Panc1 (cell line): ENCODE measurements at regions not wholly inside any gene's neighbourhood (a gene's known extent, or its start where the extent isn't known, plus 50 kb on each side); places are given as distances from the start of the nearest gene placed in this dataset.

Experiments
- ATAC-seq: fragments of 200-7000 bp; cut with Tn5 transposase; 2 replicates; pipeline ENCODE4 v1.9.1; 2020; ENCODE audit warnings: mild to moderate bottlenecking, moderate library complexity
- BruUV-seq: library from RNA; stranded (reverse); fragments of 400-500 nt; replicated peaks from 2 replicates; lab custom pipeline; 2021; lab: Mats Ljungman, UMichigan
- CTCF ChIA-PET: fragments of 300-600 bp; sonication (Branson Sonifier 250); formaldehyde crosslinking; loops from one replicate; lab custom pipeline; 2022; ENCODE audit warnings: antibody characterized with exemption; lab: Charles Lee
- POLR2A ChIA-PET: fragments of 300-600 bp; sonication (Branson Sonifier 250); formaldehyde crosslinking; loops from one replicate; lab custom pipeline; 2022; ENCODE audit warnings: antibody characterized with exemption; lab: Charles Lee
- DNase-seq: peaks from one replicate; pipeline ENCODE4 v3.0.0-alpha.2; 2010; ENCODE audit warnings: low read depth, low spot score
- H3K27ac ChIP-seq: 2 replicates; pipeline ENCODE4 v1.5.1; 2011; ENCODE audit warnings: mild to moderate bottlenecking, low read length, inconsistent platforms
- H3K27me3 ChIP-seq: fragments of 200-500 bp; sonication (Bioruptor generic); 2 replicates; pipeline ENCODE4 v1.6.0; 2014; ENCODE audit warnings: low read length, inconsistent platforms; ENCODE audit not compliant: control insufficient read depth, insufficient read depth
- H3K36me3 ChIP-seq: fragments of 200-500 bp; sonication (Bioruptor generic); 2 replicates; pipeline ENCODE4 v1.5.1; 2014; ENCODE audit warnings: inconsistent platforms, mild to moderate bottlenecking, low read length, moderate library complexity; ENCODE audit not compliant: control insufficient read depth, insufficient read depth
- H3K4me1 ChIP-seq: 2 replicates; pipeline ENCODE4 v1.5.1; 2011; ENCODE audit warnings: inconsistent platforms, mild to moderate bottlenecking, low read length, moderate library complexity; ENCODE audit not compliant: control insufficient read depth, insufficient read depth
- H3K4me3 ChIP-seq, 2 experiments: 2 replicates each; pipeline ENCODE4 v1.5.1; 2011 to 2012; ENCODE audit warnings: low read depth in 2 of 2, low read length in 2 of 2, mild to moderate bottlenecking in 2 of 2, inconsistent platforms in 1 of 2, moderate library complexity in 1 of 2
- H3K9me3 ChIP-seq: fragments of 200-500 bp; sonication (Bioruptor generic); 2 replicates; pipeline ENCODE4 v1.5.1; 2014; ENCODE audit warnings: low read depth, mild to moderate bottlenecking, inconsistent platforms, low read length, moderate library complexity; ENCODE audit not compliant: control insufficient read depth, insufficient read depth
- CTCF ChIP-seq: fragments of 450-650 bp; IDR thresholded peaks from 2 replicates; pipeline ENCODE4 v1.5.1; 2017; ENCODE audit warnings: mild to moderate bottlenecking
- POLR2AphosphoS5 ChIP-seq: IDR thresholded peaks from 2 replicates; pipeline ENCODE4 v1.6.1; 2012; ENCODE audit warnings: mild to moderate bottlenecking, low read depth, low read length, moderate library complexity
- REST ChIP-seq, 2 experiments: IDR thresholded peaks; 2 replicates each; pipeline ENCODE4 v1.6.1; 2011 to 2012; ENCODE audit warnings: low read depth in 2 of 2, control low read depth in 1 of 2, low read length in 1 of 2, mild to moderate bottlenecking in 1 of 2, moderate library complexity in 1 of 2; ENCODE audit not compliant: insufficient read depth in 1 of 2
- SIN3A ChIP-seq: IDR thresholded peaks from 2 replicates; pipeline ENCODE4 v1.6.1; 2012; ENCODE audit warnings: low read depth, mild to moderate bottlenecking, low read length, moderate library complexity, borderline replicate concordance; ENCODE audit not compliant: insufficient read depth
- TCF7L2 ChIP-seq: IDR thresholded peaks from 2 replicates; pipeline ENCODE4 v1.6.1; 2011; ENCODE audit warnings: mild to moderate bottlenecking, low read depth, low read length, inconsistent platforms
- in situ Hi-C: cut with HindIII; loops from 2 replicates; pipeline ENCODE4 v1.10.0; 2016; ENCODE audit warnings: low sequenced_read_pairs, low pct_unique_long_range_greater_than_20kb
- intact Hi-C: fragments of 100-400 bp; cut with micrococcal nuclease; formaldehyde crosslinking; loops from one replicate; pipeline ENCODE4 v1.10.0; 2022; ENCODE audit not compliant: unreplicated experiment

DNA sequence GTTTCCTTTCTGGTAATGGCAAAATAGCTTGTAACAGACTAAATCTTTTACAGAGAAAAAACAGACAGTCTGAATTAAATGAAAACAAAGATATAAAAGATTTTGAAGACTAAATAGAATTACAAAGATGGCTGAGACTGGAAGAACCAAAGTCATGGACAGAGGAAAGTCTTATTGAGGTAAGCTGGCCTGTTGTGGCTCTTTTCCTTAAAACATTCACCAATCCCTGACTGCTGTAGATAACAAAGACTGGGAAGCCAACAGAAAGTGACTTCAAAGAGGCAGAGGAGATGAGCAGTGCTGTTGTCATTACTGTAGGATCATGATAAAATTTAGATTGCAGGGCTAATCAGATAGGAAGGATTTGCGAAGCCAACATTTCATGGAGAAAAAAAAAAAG is 517.0 kb downstream of the KIF2B start:
- CTCF ChIA-PET: no interaction called here

DNA sequence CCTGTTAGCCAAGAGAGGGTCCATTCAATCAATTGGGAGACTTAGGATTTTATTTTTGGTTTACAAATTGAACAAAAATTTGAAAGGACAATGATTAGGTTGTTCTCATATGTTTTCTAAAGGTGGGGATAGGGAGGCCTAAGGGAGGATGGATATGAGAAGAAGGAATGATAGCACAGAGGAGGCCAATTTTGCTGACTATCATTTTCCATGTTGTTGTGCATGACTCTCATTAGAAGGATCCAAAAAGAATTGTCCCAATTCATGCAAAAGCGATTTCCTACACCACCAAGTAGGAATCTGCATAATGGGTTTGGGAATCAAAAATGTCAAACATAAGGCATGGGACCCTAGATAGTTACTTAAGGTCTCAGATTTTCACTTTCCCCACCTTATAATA is 524.8 kb downstream of the KIF2B start:
- BruUV-seq: no TSS peak
- H3K27me3 ChIP-seq: no peaks in the 10 kb centered on the region
- in situ Hi-C loops (no loop called here), intact Hi-C loops (no loop called here)
- H3K4me1 ChIP-seq: no peaks in the 10 kb centered on the region
- H3K4me3 ChIP-seq: no peak overlapping the region
- TF ChIP-seq POLR2AphosphoS5: no peak
- no peak for TF ChIP-seq TCF7L2
- TF ChIP-seq CTCF: no peak
- no peak for TF ChIP-seq SIN3A
- no peaks in the 10 kb centered on the region for H3K9me3 ChIP-seq
- POLR2A ChIA-PET: no interaction called here
- DNase-seq (no peak), ATAC-seq (no peak)
- H3K36me3 ChIP-seq: no peaks in the 10 kb centered on the region
- H3K27ac ChIP-seq: no peak overlapping the region
- CTCF ChIA-PET: no interaction called here

More for the DNA sequence above, 517.0 kb downstream of the KIF2B start:
- Histone ChIP-seq H3K4me3 (no peak overlapping the region), H3K4me1 (no peaks in the 10 kb centered on the region), H3K9me3 (no peaks in the 10 kb centered on the region), H3K36me3 (no peaks in the 10 kb centered on the region), H3K27ac (no peak overlapping the region), H3K27me3 (no peaks in the 10 kb centered on the region)
- no TSS peak for BruUV-seq
- TF ChIP-seq SIN3A (no peak), POLR2AphosphoS5 (no peak), CTCF (no peak)
- intact Hi-C loops: no loop called here
- in situ Hi-C loops: no loop called here
- no peak for DNase-seq
- POLR2A ChIA-PET: no interaction called here
- no peak for ATAC-seq

DNA sequence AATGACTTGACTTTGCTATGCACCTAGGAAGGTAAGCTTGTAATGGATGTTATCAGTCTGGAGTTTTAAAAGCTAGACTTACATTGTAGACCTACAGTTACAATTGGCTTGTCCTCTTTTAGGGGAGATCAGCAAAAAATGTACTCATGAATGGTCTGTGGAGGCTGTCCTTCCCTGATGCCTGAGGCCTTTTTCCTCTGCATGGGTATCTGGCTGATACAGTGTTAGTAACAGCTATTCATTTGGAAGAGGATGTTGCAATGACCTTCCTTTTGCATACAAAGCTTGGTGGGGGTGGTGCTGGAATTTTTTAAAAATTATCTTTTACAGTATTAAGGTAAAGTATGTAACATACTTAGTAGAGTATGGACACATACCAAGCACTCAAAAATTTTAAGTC is 525.5 kb downstream of the KIF2B start:
- DNase-seq (no peak), ATAC-seq (no peak)
- BruUV-seq: no TSS peak
- H3K27me3 ChIP-seq: no peaks in the 10 kb centered on the region
- POLR2A ChIA-PET: no interaction called here
- H3K27ac ChIP-seq: no peak overlapping the region
- H3K9me3 ChIP-seq: no peaks in the 10 kb centered on the region
- no peaks in the 10 kb centered on the region for H3K4me1 ChIP-seq
- CTCF ChIA-PET: no interaction called here
- no peak overlapping the region for H3K4me3 ChIP-seq
- in situ Hi-C loops: no loop called here
- intact Hi-C loops: no loop called here
- no peaks in the 10 kb centered on the region for H3K36me3 ChIP-seq
- TF ChIP-seq REST (IDR thresholded peaks at IDR 0.05; ENCODE audit: insufficient read depth in 1 of 2, low read depth in 2 of 2, low read length in 1 of 2) (no peak), CTCF (no peak), POLR2AphosphoS5 (no peak), TCF7L2 (no peak), SIN3A (no peak)
